Right lobe of liver (tissue), 6 donors: ENCODE measurements at regions not wholly inside any gene's neighbourhood (a gene's known extent, or its start where the extent isn't known, plus 50 kb on each side); places are given as distances from the start of the nearest gene placed in this dataset.
"Not testable (repeated sequence)": the region's sequence is repeated elsewhere in the genome, so short reads cannot be mapped to it uniquely, and the experiment has no call there.

Experiments used
- ATAC-seq, 4 donors: fragments of 200-7000 bp; cut with Tn5 transposase; one replicate each; pipeline ENCODE4 v1.9.1; 2020; ENCODE audit warnings: mild to moderate bottlenecking in 4 of 4, moderate library complexity in 4 of 4
- DNase-seq, 3 donors: peaks; one replicate each; pipeline ENCODE4 v3.0.0-alpha.2; 2020
- H3K27ac ChIP-seq, 3 donors: fragments of 200-600 bp; one replicate each; pipeline ENCODE4 v1.8.0; 2022
- H3K27me3 ChIP-seq, 2 donors: fragments of 200-600 bp; one replicate each; pipeline ENCODE4 v1.8.0; 2022
- H3K36me3 ChIP-seq, 4 donors: fragments of 200-600 bp; sonication (generic) in 1 of 4; one replicate each; pipeline versions ENCODE4 v1.5.1 to v1.8.0; 2017 to 2022; ENCODE audit warnings: control low read depth in 1 of 4
- H3K4me1 ChIP-seq, 4 donors: fragments of 200-600 bp; sonication (generic) in 1 of 4; one replicate each; pipeline versions ENCODE4 v1.5.1 to v1.8.0; 2017 to 2022; ENCODE audit warnings: control low read depth in 1 of 4
- H3K4me3 ChIP-seq, 3 donors: fragments of 200-600 bp; one replicate each; pipeline ENCODE4 v1.8.0; 2022
- H3K9me3 ChIP-seq, 4 donors: fragments of 200-600 bp; sonication (generic) in 1 of 4; one replicate each; pipeline versions ENCODE4 v1.5.1 to v1.8.0; 2017 to 2022; ENCODE audit warnings: control low read depth in 1 of 4
- POLR2A ChIP-seq: fragments of 450-650 bp; IDR thresholded peaks from one replicate; pipeline ENCODE4 v1.6.1; 2017; ENCODE audit warnings: antibody characterized with exemption, mild to moderate bottlenecking
- WGBS: methylation state at CpG from one replicate; pipeline ENCODE4 v1.1.6; 2018; ENCODE audit warnings: low coverage, low lambda C conversion rate; ENCODE audit not compliant: insufficient coverage; ENCODE audit errors: missing lambda C conversion rate; 5-methylcytosine and 5-hydroxymethylcytosine counted together
- intact Hi-C, 2 donors: fragments of 100-400 bp; cut with DNase I; formaldehyde crosslinking; loops; one replicate each; pipeline versions ENCODE4 v1.11.2 to v1.14.1; 2022
- TF ChIP-seq, protein P1 (sequence below), 4 donors: fragments of 200-600 bp in 3 of 4; fragments of 450-650 bp in 1 of 4; IDR thresholded peaks; one replicate each; pipeline versions ENCODE4 v1.5.1 to v1.8.0; 2016 to 2022; ENCODE audit warnings: antibody characterized with exemption in 4 of 4, mild to moderate bottlenecking in 2 of 4
- donor health status: DM: no; HTN: yes; CAD: no.
- donor health status: DM: no; HTN: no; CAD: no.
- donor health status: DM: no; HTN: no; CAD: no.
- donor health status: DM: no; HTN: yes; CAD: no.
- donor health status: DM: no; HTN: yes; CAD: no.

DNA sequence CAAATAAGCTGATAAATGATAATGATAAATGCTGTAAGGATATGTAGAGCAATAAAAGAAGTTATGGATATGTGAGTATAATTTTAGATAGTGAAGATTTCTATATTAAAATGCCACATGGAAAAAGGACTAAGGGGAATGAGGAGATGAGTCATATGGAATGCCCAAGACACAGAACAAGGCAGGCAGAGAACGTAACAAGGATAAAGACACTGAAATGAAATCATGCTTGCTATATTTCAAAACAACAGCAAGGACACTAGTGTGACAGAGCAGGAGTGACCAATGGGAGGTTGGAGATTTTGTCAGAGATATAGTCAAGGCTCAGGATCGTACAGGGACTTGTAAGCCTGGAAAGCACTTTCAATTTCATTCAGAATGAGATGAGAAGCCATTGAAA, 621.5 kb upstream of the SEMA6D start:
- DNase-seq: no peak
- H3K36me3 ChIP-seq: no peaks in the 10 kb centered on the region
- no peaks in the 10 kb centered on the region for H3K9me3 ChIP-seq
- intact Hi-C loops: no loop called here
- 61% methylated on average over 2 of the region's 2 CpGs for WGBS
- H3K27me3 ChIP-seq: no peaks in the 10 kb centered on the region
- TF ChIP-seq, protein P1, sequence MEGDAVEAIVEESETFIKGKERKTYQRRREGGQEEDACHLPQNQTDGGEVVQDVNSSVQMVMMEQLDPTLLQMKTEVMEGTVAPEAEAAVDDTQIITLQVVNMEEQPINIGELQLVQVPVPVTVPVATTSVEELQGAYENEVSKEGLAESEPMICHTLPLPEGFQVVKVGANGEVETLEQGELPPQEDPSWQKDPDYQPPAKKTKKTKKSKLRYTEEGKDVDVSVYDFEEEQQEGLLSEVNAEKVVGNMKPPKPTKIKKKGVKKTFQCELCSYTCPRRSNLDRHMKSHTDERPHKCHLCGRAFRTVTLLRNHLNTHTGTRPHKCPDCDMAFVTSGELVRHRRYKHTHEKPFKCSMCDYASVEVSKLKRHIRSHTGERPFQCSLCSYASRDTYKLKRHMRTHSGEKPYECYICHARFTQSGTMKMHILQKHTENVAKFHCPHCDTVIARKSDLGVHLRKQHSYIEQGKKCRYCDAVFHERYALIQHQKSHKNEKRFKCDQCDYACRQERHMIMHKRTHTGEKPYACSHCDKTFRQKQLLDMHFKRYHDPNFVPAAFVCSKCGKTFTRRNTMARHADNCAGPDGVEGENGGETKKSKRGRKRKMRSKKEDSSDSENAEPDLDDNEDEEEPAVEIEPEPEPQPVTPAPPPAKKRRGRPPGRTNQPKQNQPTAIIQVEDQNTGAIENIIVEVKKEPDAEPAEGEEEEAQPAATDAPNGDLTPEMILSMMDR (IDR thresholded peaks at IDR 0.05): no peak
- TF ChIP-seq POLR2A: no peak
- H3K27ac ChIP-seq: no peak overlapping the region
- H3K4me1 ChIP-seq: no peaks in the 10 kb centered on the region
- ATAC-seq: no peak
- no peak overlapping the region for H3K4me3 ChIP-seq

DNA sequence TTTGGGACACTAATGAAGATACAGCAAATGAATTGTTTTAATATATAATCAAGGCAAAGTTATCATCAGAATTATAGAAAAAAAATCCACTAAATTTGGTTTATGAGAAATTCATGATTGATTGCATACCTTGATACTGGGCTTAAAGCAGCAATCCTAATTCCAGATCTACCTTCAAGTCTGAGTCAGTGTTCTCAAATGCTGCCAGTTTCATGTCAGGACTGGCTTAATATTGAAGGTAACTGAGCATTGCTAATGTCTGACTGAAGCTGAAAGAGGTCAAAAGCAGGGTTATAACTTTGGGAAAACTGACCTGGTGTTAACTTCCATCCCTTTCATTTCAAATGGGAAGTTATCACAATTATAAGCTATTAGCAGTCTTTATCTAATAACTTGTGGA, 618.8 kb upstream of the SEMA6D start:
- H3K4me3 ChIP-seq, DNase-seq, H3K36me3 ChIP-seq, H3K27ac ChIP-seq, ATAC-seq, intact Hi-C loops, H3K9me3 ChIP-seq, H3K27me3 ChIP-seq, H3K4me1 ChIP-seq: not testable (repeated sequence)

DNA sequence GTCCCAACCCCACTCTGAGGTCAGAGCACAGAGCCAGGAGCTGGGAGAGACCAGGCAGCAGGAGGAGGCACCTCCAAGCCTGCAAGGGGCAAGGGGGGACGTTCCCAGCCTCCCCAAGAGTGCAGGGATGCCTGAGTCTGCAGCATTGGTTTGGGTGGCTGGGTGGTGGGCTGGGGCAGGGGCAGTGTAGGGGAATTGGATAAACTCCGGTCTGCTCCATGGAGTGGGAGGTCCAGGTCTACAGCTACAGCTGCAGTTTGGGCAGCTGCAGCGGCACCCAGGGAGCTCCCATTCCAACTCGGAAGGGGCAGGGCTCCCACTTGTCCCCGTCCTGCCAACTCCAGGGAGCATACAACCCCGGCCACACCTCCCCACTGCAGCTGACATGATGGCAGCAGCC, 617.5 kb upstream of the SEMA6D start:
- H3K27ac ChIP-seq, ATAC-seq, H3K27me3 ChIP-seq, DNase-seq, H3K9me3 ChIP-seq, intact Hi-C loops, H3K4me3 ChIP-seq, H3K36me3 ChIP-seq, H3K4me1 ChIP-seq: not testable (repeated sequence)
- 41% methylated on average over 2 of the region's 6 CpGs for WGBS

DNA sequence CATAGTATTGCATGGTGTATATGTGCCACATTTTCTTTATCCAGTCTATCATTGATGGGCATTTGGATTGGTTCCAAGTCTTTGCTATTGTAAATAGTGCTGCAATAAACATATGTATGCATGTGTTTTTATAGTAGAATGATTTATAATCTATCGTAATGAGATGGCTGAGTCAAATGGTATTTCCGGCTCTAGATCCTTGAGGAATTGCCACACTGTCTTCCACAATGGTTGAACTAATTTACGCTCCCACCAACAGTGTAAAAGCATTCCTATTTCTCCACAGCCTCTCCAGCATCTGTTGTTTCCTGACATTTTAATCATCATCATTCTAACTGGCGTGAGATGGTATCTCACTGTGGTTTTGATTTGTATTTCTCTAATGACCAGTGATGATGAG, 608.5 kb upstream of the SEMA6D start:
- intact Hi-C loops, H3K4me3 ChIP-seq: not testable (repeated sequence)
- 83% methylated on average over 4 of the region's 4 CpGs for WGBS

DNA sequence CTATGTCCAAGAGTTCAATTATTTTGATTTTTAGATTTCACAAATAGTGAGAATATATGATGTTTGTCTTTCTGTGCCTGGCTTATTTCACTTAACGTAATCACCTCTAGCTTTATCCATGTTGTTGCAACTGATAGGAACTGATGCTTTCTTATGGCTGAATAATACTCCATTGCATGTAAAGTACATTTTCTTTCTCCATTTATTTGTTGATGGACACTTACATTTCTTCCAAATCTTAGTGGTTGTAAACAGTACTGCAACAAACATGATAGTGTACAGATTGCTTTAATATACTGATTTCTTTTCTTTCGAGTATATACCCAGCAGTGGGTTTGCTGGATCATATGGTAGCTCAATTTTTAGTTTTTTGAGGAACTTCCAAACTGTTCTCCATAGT, 600.6 kb upstream of the SEMA6D start:
- Histone ChIP-seq H3K4me1 (no peaks in the 10 kb centered on the region), H3K27me3 (no peaks in the 10 kb centered on the region), H3K4me3 (no peak overlapping the region), H3K27ac (no peak overlapping the region), H3K9me3 (no peaks in the 10 kb centered on the region), H3K36me3 (no peaks in the 10 kb centered on the region)
- TF ChIP-seq POLR2A: no peak
- TF ChIP-seq, protein P1 (IDR thresholded peaks at IDR 0.05): no peak
- intact Hi-C loops: no loop called here
- 78% methylated on average over 2 of the region's 2 CpGs for WGBS
- ATAC-seq (no peak), DNase-seq (no peak)

More for the DNA sequence above, 608.5 kb upstream of the SEMA6D start:
- H3K4me1 ChIP-seq, H3K27ac ChIP-seq, H3K9me3 ChIP-seq, DNase-seq, H3K36me3 ChIP-seq, H3K27me3 ChIP-seq, ATAC-seq: not testable (repeated sequence)

DNA sequence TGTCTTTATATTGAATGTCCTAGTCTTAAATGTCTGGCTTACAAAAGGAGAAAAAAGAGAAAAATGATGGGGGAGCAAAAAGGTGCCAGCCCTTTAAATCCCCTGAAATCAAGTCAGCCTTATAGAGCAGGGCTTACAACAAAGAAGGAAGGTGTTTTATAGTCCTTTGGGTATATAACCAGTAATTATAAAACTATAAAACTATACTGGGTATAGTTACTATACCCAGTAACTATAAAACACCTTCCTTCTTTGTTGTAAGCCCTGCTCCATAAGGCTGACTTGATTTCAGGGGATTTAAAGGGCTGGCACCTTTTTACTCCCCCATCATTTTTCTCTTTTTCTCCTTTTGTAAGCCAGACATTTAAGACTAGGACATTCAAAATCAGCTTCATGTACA, 598.0 kb upstream of the SEMA6D start:
- H3K4me1 ChIP-seq: peaks cover 0 to 12% (median 4%) of the 10 kb centered on the region in 4 donors
- H3K27ac ChIP-seq: no peak overlapping the region
- H3K4me3 ChIP-seq: no peak overlapping the region
- TF ChIP-seq POLR2A: no peak
- TF ChIP-seq, protein P1 (IDR thresholded peaks at IDR 0.05): no peak
- DNase-seq: no peak
- no peaks in the 10 kb centered on the region for H3K36me3 ChIP-seq
- ATAC-seq: no peak
- intact Hi-C loops: no loop called here
- no peaks in the 10 kb centered on the region for H3K9me3 ChIP-seq
- no peaks in the 10 kb centered on the region for H3K27me3 ChIP-seq
